Skeletal muscle tissue (tissue), 3 donors: ENCODE measurements at regions not wholly inside any gene's neighbourhood (a gene's known extent, or its start where the extent isn't known, plus 50 kb on each side); places are given as distances from the start of the nearest gene placed in this dataset.
A peak's percentile ranks its signal among the peaks of the same experiment; 100 is the strongest.
"Not testable (repeated sequence)": the region's sequence is repeated elsewhere in the genome, so short reads cannot be mapped to it uniquely, and the experiment has no call there.

Experiments
- H3K27ac ChIP-seq: one replicate; pipeline ENCODE4 v1.7.0; 2013; ENCODE audit warnings: mild to moderate bottlenecking, low read depth, low read length, inconsistent platforms
- H3K27me3 ChIP-seq, 3 donors: one replicate each; pipeline ENCODE4 v1.7.0; 2013; ENCODE audit warnings: low read length in 3 of 3; ENCODE audit not compliant: control insufficient read depth in 3 of 3, insufficient read depth in 3 of 3
- H3K36me3 ChIP-seq, 3 donors: one replicate each; pipeline ENCODE4 v1.7.0; 2013; ENCODE audit warnings: low read length in 3 of 3; ENCODE audit not compliant: control insufficient read depth in 3 of 3, insufficient read depth in 3 of 3
- H3K4me1 ChIP-seq, 3 donors: one replicate each; pipeline ENCODE4 v1.7.0; 2013; ENCODE audit warnings: low read length in 3 of 3, mild to moderate bottlenecking in 3 of 3; ENCODE audit not compliant: control insufficient read depth in 3 of 3, insufficient read depth in 3 of 3
- H3K4me3 ChIP-seq, 3 donors: one replicate each; pipeline ENCODE4 v1.7.0; 2013; ENCODE audit warnings: low read length in 3 of 3
- H3K9ac ChIP-seq, 3 donors: one replicate each; pipeline ENCODE4 v1.7.0; 2013; ENCODE audit warnings: low read length in 3 of 3, mild to moderate bottlenecking in 3 of 3, moderate library complexity in 2 of 3, low read depth in 1 of 3
- H3K9me3 ChIP-seq, 3 donors: one replicate each; pipeline ENCODE4 v1.7.0; 2013; ENCODE audit warnings: low read length in 3 of 3; ENCODE audit not compliant: control insufficient read depth in 3 of 3
- donor health status: Osteomylitis.

DNA sequence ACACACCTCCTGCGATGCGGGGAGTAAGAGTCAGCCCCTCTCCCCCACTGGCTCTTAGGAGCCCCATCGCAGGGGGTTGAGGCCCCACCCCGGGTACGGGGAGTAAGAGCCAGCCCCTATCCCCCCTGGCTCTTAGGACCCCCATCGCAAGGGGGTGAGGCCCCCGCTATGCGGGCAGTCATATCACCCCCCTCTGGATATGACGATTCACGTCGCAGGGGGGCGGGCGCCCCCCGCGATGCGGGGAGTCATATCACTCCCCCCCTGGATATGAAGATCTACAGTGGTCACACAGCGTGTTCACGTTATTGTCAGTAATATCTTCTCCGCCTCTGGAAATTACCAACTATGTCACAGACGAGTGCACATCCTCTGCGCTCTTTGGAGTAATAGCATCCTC lies 61.1 kb downstream of the DEFB131A start:
- not testable (repeated sequence) for H3K4me1 ChIP-seq, H3K9me3 ChIP-seq, H3K27ac ChIP-seq, H3K9ac ChIP-seq, H3K27me3 ChIP-seq, H3K36me3 ChIP-seq, H3K4me3 ChIP-seq

DNA sequence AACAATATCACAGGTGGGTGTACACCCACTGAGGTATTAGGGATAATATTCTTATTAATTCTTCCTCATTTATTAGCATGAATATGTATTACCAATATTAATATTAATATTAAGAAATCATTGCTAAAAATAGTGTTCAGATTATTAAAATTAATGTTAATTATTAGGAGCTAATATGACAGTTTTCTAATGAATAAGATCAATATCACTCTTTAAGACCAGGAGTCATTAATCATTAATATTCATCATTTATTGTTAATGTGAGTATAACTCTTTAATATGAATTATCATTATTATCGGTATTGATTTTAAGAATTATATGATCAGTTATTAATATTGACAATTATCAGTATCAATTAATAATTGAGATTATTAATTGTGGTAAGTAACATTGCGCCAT lies 62.5 kb downstream of the DEFB131A start:
- H3K36me3 ChIP-seq, H3K27ac ChIP-seq, H3K27me3 ChIP-seq: not testable (repeated sequence)

DNA sequence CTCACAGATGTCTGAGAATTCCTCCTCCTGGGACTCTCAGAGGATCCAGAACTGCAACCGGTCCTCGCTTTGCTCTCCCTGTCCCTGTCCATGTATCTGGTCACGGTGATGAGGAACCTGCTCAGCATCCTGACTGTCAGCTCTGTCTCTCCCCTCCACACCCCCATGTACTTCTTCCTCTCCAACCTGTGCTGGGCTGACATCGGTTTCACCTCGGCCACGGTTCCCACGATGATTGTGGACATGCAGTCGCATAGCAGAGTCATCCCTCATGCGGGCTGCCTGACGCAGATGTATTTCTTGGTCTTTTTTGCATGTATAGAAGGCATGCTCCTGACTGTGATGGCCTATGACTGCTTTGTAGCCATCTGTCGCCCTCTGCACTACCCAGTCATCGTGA lies 68.7 kb downstream of the DEFB131A start:
- not testable (repeated sequence) for H3K36me3 ChIP-seq, H3K27ac ChIP-seq, H3K27me3 ChIP-seq, H3K4me3 ChIP-seq, H3K4me1 ChIP-seq, H3K9ac ChIP-seq, H3K9me3 ChIP-seq

More for the DNA sequence above, 62.5 kb downstream of the DEFB131A start:
- H3K9ac ChIP-seq, H3K9me3 ChIP-seq, H3K4me1 ChIP-seq, H3K4me3 ChIP-seq: not testable (repeated sequence)

DNA sequence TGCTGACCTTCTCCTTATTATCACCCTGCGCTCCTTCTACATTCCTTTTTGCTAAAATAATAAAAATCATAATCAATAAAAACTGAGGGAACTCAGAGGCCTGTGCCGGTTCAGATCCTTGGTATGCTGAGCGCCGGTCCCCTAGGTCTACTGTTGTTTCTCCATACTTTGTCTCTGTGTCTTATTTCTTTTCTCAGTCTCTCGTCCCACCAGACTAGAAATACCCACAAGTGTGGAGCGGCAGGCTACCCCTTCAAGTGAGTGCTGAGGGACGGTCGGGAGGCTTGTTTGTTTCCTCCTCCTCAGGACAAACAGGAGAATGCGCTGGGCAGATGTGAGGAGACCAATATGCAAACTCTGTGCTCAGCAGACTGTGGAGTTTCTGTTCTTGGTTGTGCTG lies 75.4 kb downstream of the DEFB131A start:
- H3K9me3 ChIP-seq, H3K4me1 ChIP-seq, H3K9ac ChIP-seq, H3K27ac ChIP-seq, H3K4me3 ChIP-seq, H3K27me3 ChIP-seq, H3K36me3 ChIP-seq: not testable (repeated sequence)

DNA sequence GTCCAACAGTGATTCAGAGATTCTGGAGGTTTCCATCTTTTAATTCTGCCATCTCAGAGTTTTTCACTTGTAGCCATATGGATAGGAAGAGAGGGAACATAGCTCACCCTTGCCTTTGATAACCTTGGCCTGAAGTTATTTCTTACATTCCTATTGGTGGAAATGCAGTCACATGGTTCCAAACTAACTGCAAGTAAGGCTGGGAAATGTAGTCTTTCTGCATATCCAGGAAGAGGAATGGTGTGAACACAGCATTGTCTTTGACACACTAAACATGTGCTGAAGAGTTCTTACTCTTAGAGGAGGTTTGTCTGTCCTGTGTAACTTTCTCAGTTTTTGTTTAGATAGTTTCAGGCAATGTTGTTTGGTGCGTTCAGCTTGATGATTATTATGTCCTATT lies 78.7 kb downstream of the DEFB131A start:
- H3K27me3 ChIP-seq, H3K9me3 ChIP-seq, H3K27ac ChIP-seq, H3K36me3 ChIP-seq, H3K9ac ChIP-seq, H3K4me3 ChIP-seq, H3K4me1 ChIP-seq: not testable (repeated sequence)

DNA sequence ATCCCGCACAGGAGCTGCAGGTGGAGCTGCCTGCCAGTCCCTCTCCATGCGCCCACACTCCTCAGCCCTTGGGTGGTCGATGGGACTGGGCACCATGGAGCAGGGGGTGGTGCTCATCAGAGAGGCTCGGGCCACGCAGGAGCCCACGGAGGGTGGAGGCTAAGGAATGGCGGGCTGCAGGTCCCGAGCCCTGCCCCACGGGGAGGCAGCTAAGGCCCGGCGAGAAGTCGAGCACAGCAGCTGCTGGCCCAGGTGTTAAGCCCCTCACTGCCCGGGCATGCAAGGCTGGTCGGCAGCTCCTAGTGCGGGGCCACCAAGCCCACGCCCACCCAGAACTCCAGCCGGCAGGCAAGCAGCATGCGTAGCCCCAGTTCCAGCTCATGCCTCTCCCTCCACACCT lies 80.2 kb downstream of the DEFB131A start:
- H3K36me3 ChIP-seq, H3K4me3 ChIP-seq, H3K9ac ChIP-seq, H3K27me3 ChIP-seq, H3K4me1 ChIP-seq, H3K27ac ChIP-seq, H3K9me3 ChIP-seq: not testable (repeated sequence)

DNA sequence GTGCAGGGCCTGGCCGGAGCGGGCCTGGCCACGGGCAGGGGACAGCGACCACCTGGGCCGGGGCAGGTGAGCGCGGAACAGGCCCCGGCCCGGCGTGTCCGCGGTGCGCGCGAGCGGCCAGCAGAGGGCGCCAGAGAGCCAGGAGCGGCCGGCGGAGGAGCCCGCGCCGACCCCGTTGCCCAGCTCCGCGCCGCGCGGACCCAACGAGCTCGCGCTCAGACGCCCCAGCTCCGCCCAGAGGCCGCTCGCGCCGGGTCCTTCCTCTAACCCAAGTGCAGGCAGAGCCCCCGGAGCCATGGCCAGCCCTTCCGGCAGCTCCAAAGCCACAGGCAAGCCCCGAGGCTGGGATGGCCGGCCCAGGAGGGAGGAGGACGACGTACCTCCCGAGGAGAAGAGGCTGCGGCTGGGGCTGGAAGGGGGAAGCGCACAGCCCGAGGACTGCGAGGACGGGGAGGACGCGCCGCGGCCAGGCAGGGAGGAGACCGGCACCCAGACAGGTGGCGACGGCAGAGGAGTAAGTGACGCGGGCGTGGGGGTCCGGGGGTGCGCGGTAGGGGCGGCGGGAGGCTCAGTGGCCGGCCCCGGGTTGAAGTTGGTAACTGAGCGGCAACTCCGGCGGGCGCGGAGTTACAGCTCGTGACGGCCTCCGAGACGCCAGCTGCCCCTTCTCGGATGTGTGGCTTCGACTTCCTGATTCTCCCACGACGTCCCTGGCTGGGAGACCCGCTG lies 88.1 kb downstream of the DEFB131A start:
- not testable (repeated sequence) for H3K27me3 ChIP-seq, H3K9me3 ChIP-seq, H3K27ac ChIP-seq, H3K36me3 ChIP-seq, H3K4me1 ChIP-seq
- H3K9ac ChIP-seq: peak overlapping the region in 1 of 3 donors; percentile 54
- peak overlapping the region in 2 of 3 donors; percentile 58 to 60 for H3K4me3 ChIP-seq

DNA sequence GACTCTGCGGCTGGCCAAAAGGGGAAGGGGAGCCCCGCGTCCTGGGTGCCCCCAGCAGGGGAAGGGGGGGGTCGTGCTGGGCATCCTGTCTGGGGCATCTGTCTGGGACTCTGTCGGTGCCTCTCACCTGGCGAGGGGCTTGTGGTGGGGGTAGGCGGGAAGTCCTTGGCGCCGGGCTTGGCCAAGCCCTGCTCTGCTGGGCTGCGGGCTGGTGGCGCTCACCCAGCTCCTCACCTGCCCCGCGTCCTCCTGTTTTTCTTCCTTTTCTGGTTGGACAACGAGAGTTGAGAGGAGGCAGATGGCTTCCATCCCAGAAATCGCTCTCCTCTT lies 88.6 kb downstream of the DEFB131A start:
- not testable (repeated sequence) for H3K4me1 ChIP-seq, H3K4me3 ChIP-seq

DNA sequence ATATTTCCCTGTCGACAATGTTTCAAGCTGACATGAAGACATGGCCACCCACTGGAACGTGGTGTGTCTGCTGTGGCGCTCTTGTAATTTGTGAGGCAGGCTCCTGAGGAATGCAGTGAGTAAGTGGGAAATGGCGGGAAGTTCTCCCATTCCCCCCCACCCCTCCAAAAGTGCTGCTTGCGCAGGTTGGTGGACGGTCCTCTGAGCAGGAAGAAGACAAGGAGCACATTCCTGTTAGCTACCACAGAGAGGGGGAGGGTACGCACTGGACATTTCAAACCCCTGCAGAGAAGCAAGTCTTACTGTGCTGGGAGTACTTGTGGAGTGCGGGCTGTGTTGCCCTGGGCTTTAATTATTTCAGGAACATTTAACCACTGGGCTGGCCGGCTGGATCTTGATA lies 92.9 kb downstream of the DEFB131A start:
- H3K9ac ChIP-seq, H3K27ac ChIP-seq, H3K36me3 ChIP-seq, H3K27me3 ChIP-seq, H3K4me3 ChIP-seq, H3K4me1 ChIP-seq, H3K9me3 ChIP-seq: not testable (repeated sequence)

More for the DNA sequence above, 88.6 kb downstream of the DEFB131A start:
- not testable (repeated sequence) for H3K27me3 ChIP-seq, H3K9me3 ChIP-seq, H3K9ac ChIP-seq, H3K36me3 ChIP-seq, H3K27ac ChIP-seq

DNA sequence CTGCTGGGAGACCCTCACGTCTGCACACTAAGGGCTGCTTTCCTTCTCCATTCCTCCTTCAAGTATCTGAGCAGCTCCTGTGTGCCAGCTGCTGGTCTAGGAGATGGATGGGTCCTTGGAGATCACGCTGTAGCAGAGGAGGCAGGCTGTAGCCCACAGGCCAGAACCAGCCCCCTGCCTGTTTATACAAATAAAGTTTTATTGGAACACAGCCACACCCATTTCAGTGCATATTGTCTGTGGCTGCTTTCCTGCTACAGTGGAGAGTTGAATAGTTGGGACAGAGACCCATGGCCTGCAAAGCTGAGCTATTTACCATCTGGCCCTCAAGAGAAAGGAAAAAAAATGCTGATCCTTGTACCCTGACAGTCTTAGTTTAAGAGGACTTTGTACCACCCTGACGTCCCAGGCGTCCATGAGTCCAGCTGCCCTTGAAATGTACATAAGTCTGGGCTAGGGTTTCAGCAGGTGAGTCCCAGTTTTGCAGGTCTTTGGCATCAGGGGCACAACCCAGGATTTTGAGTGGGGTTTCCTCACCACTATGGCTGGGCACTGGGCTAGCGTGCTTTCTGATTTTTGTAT lies 95.8 kb downstream of the DEFB131A start:
- H3K27me3 ChIP-seq, H3K4me3 ChIP-seq, H3K4me1 ChIP-seq, H3K9me3 ChIP-seq, H3K9ac ChIP-seq, H3K27ac ChIP-seq, H3K36me3 ChIP-seq: not testable (repeated sequence)
